ENCODE measurements at regions not wholly inside any gene's neighbourhood (a gene's known extent, or its start where the extent isn't known, plus 50 kb on each side); places are given as distances from the start of the nearest gene placed in this dataset.
"Not testable (repeated sequence)": the region's sequence is repeated elsewhere in the genome, so short reads cannot be mapped to it uniquely, and the experiment has no call there.

- Histone ChIP-seq H3K4me3 (ENCODE audit: low read depth, low read length, poor library complexity, severe bottlenecking) (no peak overlapping the region), H3K36me3 (ENCODE audit: insufficient read depth, low read length) (no peaks in the 10 kb centered on the region), H4K20me1 (ENCODE audit: insufficient read depth, low read length) (no peaks in the 10 kb centered on the region), H3K9me2 (ENCODE audit: insufficient read depth, low read length) (no peaks in the 10 kb centered on the region), H3K27ac (ENCODE audit: low read depth, low read length, poor library complexity, severe bottlenecking) (no peak overlapping the region), H3K79me2 (ENCODE audit: insufficient read depth, low read depth, low read length) (no peaks in the 10 kb centered on the region), H2AFZ (ENCODE audit: low read length) (no peak overlapping the region), H3K9me3 (ENCODE audit: low read length) (no peaks in the 10 kb centered on the region), H3K4me2 (ENCODE audit: low read length) (no peak overlapping the region), H3K4me1 (ENCODE audit: insufficient read depth, low read length, poor library complexity, severe bottlenecking) (no peaks in the 10 kb centered on the region)
- intact Hi-C loops (cut with micrococcal nuclease; ENCODE audit: unreplicated experiment), result no loop called here
- ChIA-PET CTCF (ENCODE audit: unreplicated experiment) (no interaction called here), POLR2A (no interaction called here)
- no TSS peak for BruUV-seq (replicated peaks)
- no peak for DNase-seq (ENCODE audit: low spot score)
- TF ChIP-seq EZH2phosphoT487 (IDR thresholded peaks at IDR 0.05; ENCODE audit: borderline replicate concordance, low read depth, low read length), result no peak
- TF ChIP-seq, protein P1, sequence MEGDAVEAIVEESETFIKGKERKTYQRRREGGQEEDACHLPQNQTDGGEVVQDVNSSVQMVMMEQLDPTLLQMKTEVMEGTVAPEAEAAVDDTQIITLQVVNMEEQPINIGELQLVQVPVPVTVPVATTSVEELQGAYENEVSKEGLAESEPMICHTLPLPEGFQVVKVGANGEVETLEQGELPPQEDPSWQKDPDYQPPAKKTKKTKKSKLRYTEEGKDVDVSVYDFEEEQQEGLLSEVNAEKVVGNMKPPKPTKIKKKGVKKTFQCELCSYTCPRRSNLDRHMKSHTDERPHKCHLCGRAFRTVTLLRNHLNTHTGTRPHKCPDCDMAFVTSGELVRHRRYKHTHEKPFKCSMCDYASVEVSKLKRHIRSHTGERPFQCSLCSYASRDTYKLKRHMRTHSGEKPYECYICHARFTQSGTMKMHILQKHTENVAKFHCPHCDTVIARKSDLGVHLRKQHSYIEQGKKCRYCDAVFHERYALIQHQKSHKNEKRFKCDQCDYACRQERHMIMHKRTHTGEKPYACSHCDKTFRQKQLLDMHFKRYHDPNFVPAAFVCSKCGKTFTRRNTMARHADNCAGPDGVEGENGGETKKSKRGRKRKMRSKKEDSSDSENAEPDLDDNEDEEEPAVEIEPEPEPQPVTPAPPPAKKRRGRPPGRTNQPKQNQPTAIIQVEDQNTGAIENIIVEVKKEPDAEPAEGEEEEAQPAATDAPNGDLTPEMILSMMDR (conservative IDR thresholded peaks at IDR 0.05; ENCODE audit: low read length), result no peak
Observed at GRCh38 chr5:25516141-25516540, 871.4 kb upstream of the CDH10 start.

- H3K4me1 ChIP-seq (ENCODE audit: insufficient read depth, low read length, poor library complexity, severe bottlenecking), result no peaks in the 10 kb centered on the region
- H3K36me3 ChIP-seq (ENCODE audit: insufficient read depth, low read length), result no peaks in the 10 kb centered on the region
- intact Hi-C loops (cut with micrococcal nuclease; ENCODE audit: unreplicated experiment), result no loop called here
- no peak for DNase-seq (ENCODE audit: low spot score)
- H2AFZ ChIP-seq (ENCODE audit: low read length), result no peak overlapping the region
- H3K79me2 ChIP-seq (ENCODE audit: insufficient read depth, low read depth, low read length), result no peaks in the 10 kb centered on the region
- CTCF ChIA-PET (ENCODE audit: unreplicated experiment), result no interaction called here
- no TSS peak for BruUV-seq (replicated peaks)
- H3K9me2 ChIP-seq (ENCODE audit: insufficient read depth, low read length), result no peaks in the 10 kb centered on the region
- POLR2A ChIA-PET, result no interaction called here
- H3K4me3 ChIP-seq (ENCODE audit: low read depth, low read length, poor library complexity, severe bottlenecking), result no peak overlapping the region
- H3K9me3 ChIP-seq (ENCODE audit: low read length), result no peaks in the 10 kb centered on the region
- TF ChIP-seq, protein P1 (conservative IDR thresholded peaks at IDR 0.05; ENCODE audit: low read length), result no peak
- TF ChIP-seq EZH2phosphoT487 (IDR thresholded peaks at IDR 0.05; ENCODE audit: borderline replicate concordance, low read depth, low read length), result no peak
- H4K20me1 ChIP-seq (ENCODE audit: insufficient read depth, low read length), result no peaks in the 10 kb centered on the region
- H3K4me2 ChIP-seq (ENCODE audit: low read length), result no peak overlapping the region
- H3K27ac ChIP-seq (ENCODE audit: low read depth, low read length, poor library complexity, severe bottlenecking), result no peak overlapping the region
Observed at GRCh38 chr5:25515525-25515924, 870.7 kb upstream of the CDH10 start.

DNA sequence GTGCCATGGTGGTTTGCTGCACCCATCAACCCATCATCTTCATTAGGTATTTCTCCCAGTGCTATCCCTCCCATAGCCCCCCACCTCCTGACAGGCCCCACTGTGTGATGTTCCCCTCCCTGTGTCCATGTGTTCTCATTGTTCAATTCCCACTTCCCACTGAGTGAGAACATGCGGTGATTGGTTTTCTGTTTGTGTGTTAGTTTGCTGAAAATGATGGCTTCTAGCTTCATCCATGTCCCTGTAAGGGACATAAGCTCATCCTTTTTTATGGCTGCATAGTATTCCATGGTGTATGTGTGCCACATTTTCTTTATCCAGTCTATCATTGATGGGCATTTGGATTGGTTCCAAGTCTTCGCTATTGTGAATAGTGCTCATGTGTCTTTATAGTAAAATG, 865.9 kb upstream of the CDH10 start:
- H2AFZ ChIP-seq (ENCODE audit: low read length); DNase-seq (ENCODE audit: low spot score); H3K9me2 ChIP-seq (ENCODE audit: insufficient read depth, low read length); intact Hi-C loops (cut with micrococcal nuclease; ENCODE audit: unreplicated experiment); H4K20me1 ChIP-seq (ENCODE audit: insufficient read depth, low read length); H3K36me3 ChIP-seq (ENCODE audit: insufficient read depth, low read length); H3K4me3 ChIP-seq (ENCODE audit: low read depth, low read length, poor library complexity, severe bottlenecking); CTCF ChIA-PET (ENCODE audit: unreplicated experiment); H3K4me2 ChIP-seq (ENCODE audit: low read length); POLR2A ChIA-PET; H3K27ac ChIP-seq (ENCODE audit: low read depth, low read length, poor library complexity, severe bottlenecking); H3K79me2 ChIP-seq (ENCODE audit: insufficient read depth, low read depth, low read length); H3K9me3 ChIP-seq (ENCODE audit: low read length); H3K4me1 ChIP-seq (ENCODE audit: insufficient read depth, low read length, poor library complexity, severe bottlenecking); BruUV-seq (replicated peaks): not testable (repeated sequence)

DNA sequence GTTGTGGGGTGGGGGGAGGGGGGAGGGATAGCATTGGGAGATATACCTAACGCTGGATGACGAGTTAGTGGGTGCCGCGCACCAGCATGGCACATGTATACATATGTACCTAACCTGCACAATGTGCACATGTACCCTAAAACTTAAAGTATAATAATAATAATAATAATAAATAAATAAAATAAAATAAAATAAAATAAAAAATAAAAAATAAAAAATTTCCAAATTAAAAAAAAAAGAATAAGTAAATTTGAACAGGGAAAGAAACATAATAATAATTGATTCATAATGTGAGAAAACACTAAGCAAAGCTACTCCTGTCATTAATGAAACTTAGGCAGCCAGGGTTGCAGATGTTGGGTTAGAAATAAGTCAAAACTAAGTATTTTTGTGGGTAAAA, 863.2 kb upstream of the CDH10 start:
- H4K20me1 ChIP-seq (ENCODE audit: insufficient read depth, low read length); H3K27ac ChIP-seq (ENCODE audit: low read depth, low read length, poor library complexity, severe bottlenecking); H3K79me2 ChIP-seq (ENCODE audit: insufficient read depth, low read depth, low read length); CTCF ChIA-PET (ENCODE audit: unreplicated experiment); BruUV-seq (replicated peaks); H3K9me2 ChIP-seq (ENCODE audit: insufficient read depth, low read length); H3K4me2 ChIP-seq (ENCODE audit: low read length); H3K4me1 ChIP-seq (ENCODE audit: insufficient read depth, low read length, poor library complexity, severe bottlenecking); H3K9me3 ChIP-seq (ENCODE audit: low read length); H3K4me3 ChIP-seq (ENCODE audit: low read depth, low read length, poor library complexity, severe bottlenecking); intact Hi-C loops (cut with micrococcal nuclease; ENCODE audit: unreplicated experiment); POLR2A ChIA-PET; H2AFZ ChIP-seq (ENCODE audit: low read length); H3K36me3 ChIP-seq (ENCODE audit: insufficient read depth, low read length); DNase-seq (ENCODE audit: low spot score): not testable (repeated sequence)

All from OCI-LY7 (cell line).